GM08714 (cell line): ENCODE measurements at regions not wholly inside any gene's neighbourhood (a gene's known extent, or its start where the extent isn't known, plus 50 kb on each side); places are given as distances from the start of the nearest gene placed in this dataset.

ENCODE experiments used
- H3K4me3 ChIP-seq: fragments of 200-500 bp; sonication (Bioruptor generic); 2 replicates; pipeline ENCODE4 v1.5.1; 2014; ENCODE audit warnings: mild to moderate bottlenecking, low read length, inconsistent platforms
- ZNF274 ChIP-seq: IDR thresholded peaks from 2 replicates; pipeline ENCODE4 v1.6.1; 2012; ENCODE audit warnings: mild to moderate bottlenecking, low read depth, low read length

- no peak overlapping the region for H3K4me3 ChIP-seq
- TF ChIP-seq ZNF274 = no peak
Measured at GRCh38 chr6:134529921-134530320, 212.0 kb upstream of the SGK1 start.

- TF ChIP-seq ZNF274 = no peak
Measured at GRCh38 chr6:134529305-134529704, 211.4 kb upstream of the SGK1 start.

GRCh38 chr6:134527108-134527787 is 209.3 kb upstream of the SGK1 start:
- no peak overlapping the region for H3K4me3 ChIP-seq
- TF ChIP-seq ZNF274 = no peak

More at GRCh38 chr6:134529305-134529704, 211.4 kb upstream of the SGK1 start:
- H3K4me3 ChIP-seq = no peak overlapping the region

GRCh38 chr6:134525190-134525868 is 207.4 kb upstream of the SGK1 start:
- no peak for TF ChIP-seq ZNF274
- no peak overlapping the region for H3K4me3 ChIP-seq

GRCh38 chr6:134523903-134524650 is 206.2 kb upstream of the SGK1 start:
- no peak for TF ChIP-seq ZNF274
- no peak overlapping the region for H3K4me3 ChIP-seq

- TF ChIP-seq ZNF274 = no peak
Measured at GRCh38 chr6:134523051-134523450, 205.1 kb upstream of the SGK1 start.

GRCh38 chr6:134521116-134521501 is 203.2 kb upstream of the SGK1 start:
- no peak for TF ChIP-seq ZNF274
- no peak overlapping the region for H3K4me3 ChIP-seq

More at GRCh38 chr6:134523051-134523450, 205.1 kb upstream of the SGK1 start:
- no peak overlapping the region for H3K4me3 ChIP-seq

- TF ChIP-seq ZNF274 = no peak
- no peak overlapping the region for H3K4me3 ChIP-seq
Measured at GRCh38 chr6:134520181-134521115, 202.5 kb upstream of the SGK1 start.

- H3K4me3 ChIP-seq = no peak overlapping the region
- no peak for TF ChIP-seq ZNF274
Measured at GRCh38 chr6:134519465-134519864, 201.6 kb upstream of the SGK1 start.

- TF ChIP-seq ZNF274 = no peak
- no peak overlapping the region for H3K4me3 ChIP-seq
Measured at GRCh38 chr6:134517868-134518267, 200.0 kb upstream of the SGK1 start.

- no peak for TF ChIP-seq ZNF274
- H3K4me3 ChIP-seq = no peak overlapping the region
Measured at GRCh38 chr6:134517145-134517658, 199.3 kb upstream of the SGK1 start.

- H3K4me3 ChIP-seq = no peak overlapping the region
- TF ChIP-seq ZNF274 = no peak
Measured at GRCh38 chr6:134516582-134516981, 198.7 kb upstream of the SGK1 start.

- no peak overlapping the region for H3K4me3 ChIP-seq
- no peak for TF ChIP-seq ZNF274
Measured at GRCh38 chr6:134515986-134516385, 198.1 kb upstream of the SGK1 start.

GRCh38 chr6:134512981-134513391 is 195.1 kb upstream of the SGK1 start:
- no peak overlapping the region for H3K4me3 ChIP-seq
- no peak for TF ChIP-seq ZNF274
